HepG2 (cell line): ENCODE measurements at regions not wholly inside any gene's neighbourhood (a gene's known extent, or its start where the extent isn't known, plus 50 kb on each side); places are given as distances from the start of the nearest gene placed in this dataset.

Experiments used
- ATAC-seq: fragments of 200-7000 bp; cut with Tn5 transposase; 3 replicates; pipeline ENCODE4 v1.9.1; 2020; ENCODE audit warnings: mild to moderate bottlenecking, moderate library complexity
- BruUV-seq: library from RNA; stranded (reverse); fragments of 400-500 nt; replicated peaks from 2 replicates; lab custom pipeline; 2021; lab: Mats Ljungman, UMichigan
- CTCF ChIA-PET: fragments of 300-600 bp; formaldehyde crosslinking; extraction: SDS; loops from one replicate; lab custom pipeline; 2021; ENCODE audit warnings: low total read pairs, inconsistent platforms, low intra/inter-chr PET ratio; lab: Yijun Ruan, JAX
- POLR2A ChIA-PET: fragments of 350-600 bp; sonication (Branson Sonifier 250); formaldehyde crosslinking; loops from one replicate; lab custom pipeline; 2020; ENCODE audit warnings: antibody characterized with exemption, inconsistent platforms; lab: Yijun Ruan, JAX
- DNase-seq: peaks from one replicate; pipeline ENCODE4 v3.0.0-alpha.2; 2015; ENCODE audit warnings: low spot score
- FAIRE-seq: peaks from 3 replicates; lab custom pipeline; 2011; peaks lifted over from hg19 to GRCh38; lab: Jason Lieb, UNC
- H2AFZ ChIP-seq: one replicate; pipeline ENCODE4 v1.6.1; 2011; ENCODE audit warnings: low read length, inconsistent platforms
- H3K27ac ChIP-seq: fragments of 300-600 bp; 3 replicates; pipeline ENCODE4 v1.8.0; 2011; ENCODE audit warnings: mixed run types, mild to moderate bottlenecking, mixed read lengths, low read length, inconsistent platforms; ENCODE audit not compliant: insufficient read depth; ENCODE audit errors: extremely low read length
- H3K27me3 ChIP-seq, 2 experiments: fragments of 200-600 bp in 1 of 2; 2 replicates in 1 of 2; 3 replicates in 1 of 2; pipeline versions ENCODE4 v1.6.0 to v1.8.0; 2011; ENCODE audit warnings: low read length in 2 of 2, mild to moderate bottlenecking in 2 of 2, moderate library complexity in 2 of 2, inconsistent platforms in 1 of 2; ENCODE audit not compliant: insufficient read depth in 2 of 2, control insufficient read depth in 1 of 2
- H3K36me3 ChIP-seq, 2 experiments: fragments of 200-600 bp in 1 of 2; replicated peaks in 1 of 2; 2 replicates in 1 of 2; 3 replicates in 1 of 2; pipeline versions ENCODE4 v1.5.1 to v1.8.0; 2011; ENCODE audit warnings: low read length in 2 of 2, inconsistent platforms in 1 of 2; ENCODE audit not compliant: insufficient read depth in 2 of 2, control insufficient read depth in 1 of 2
- H3K4me1 ChIP-seq: 2 replicates; pipeline ENCODE4 v1.5.1; 2012; ENCODE audit warnings: low read length, inconsistent platforms; ENCODE audit not compliant: insufficient read depth
- H3K4me2 ChIP-seq: 2 replicates; pipeline ENCODE4 v1.6.0; 2011; ENCODE audit warnings: low read depth, low read length, inconsistent platforms
- H3K4me3 ChIP-seq, 3 experiments: fragments of 200-600 bp in 1 of 3; sonication (generic), shearing (Covaris generic) in 1 of 3; replicated peaks in 1 of 3; 2 replicates each; pipeline ENCODE4 v1.5.1; 2011 to 2016; ENCODE audit warnings: low read length in 3 of 3, inconsistent platforms in 2 of 3, low read depth in 2 of 3, mild to moderate bottlenecking in 2 of 3, control low read depth in 1 of 3, mixed read lengths in 1 of 3; ENCODE audit not compliant: insufficient read depth in 1 of 3
- H3K79me2 ChIP-seq: one replicate; pipeline ENCODE4 v1.6.1; 2011; ENCODE audit warnings: low read length, inconsistent platforms; ENCODE audit not compliant: insufficient read depth
- H3K9ac ChIP-seq: 2 replicates; pipeline ENCODE4 v1.6.0; 2011; ENCODE audit warnings: mild to moderate bottlenecking, low read depth, low read length, inconsistent platforms; ENCODE audit not compliant: insufficient read depth
- H3K9me3 ChIP-seq: 2 replicates; pipeline ENCODE4 v1.5.1; 2012; ENCODE audit warnings: mild to moderate bottlenecking, low read length
- H4K20me1 ChIP-seq: 2 replicates; pipeline ENCODE4 v1.6.0; 2011; ENCODE audit warnings: inconsistent platforms, mild to moderate bottlenecking, low read length, moderate library complexity; ENCODE audit not compliant: insufficient read depth
- ATAD3A ChIP-seq: sonication (generic); formaldehyde crosslinking; IDR thresholded peaks from 2 replicates; pipeline ENCODE4 v1.4.0; 2020; ENCODE audit warnings: missing genetic modification reagents
- HDAC1 ChIP-seq: sonication (generic); formaldehyde crosslinking; IDR thresholded peaks from 2 replicates; pipeline ENCODE4 v1.5.1; 2020; ENCODE audit warnings: mild to moderate bottlenecking, missing genetic modification reagents
- NPAS2 ChIP-seq: sonication (generic); formaldehyde crosslinking; IDR thresholded peaks from 2 replicates; pipeline ENCODE4 v1.8.0; 2022; ENCODE audit warnings: mild to moderate bottlenecking, missing genetic modification reagents, borderline replicate concordance
- POLR2A ChIP-seq, 2 experiments: IDR thresholded peaks; 2 replicates each; pipeline ENCODE4 v1.6.1; 2011; ENCODE audit warnings: low read depth in 2 of 2, low read length in 2 of 2, mild to moderate bottlenecking in 1 of 2, moderate library complexity in 1 of 2; ENCODE audit not compliant: insufficient read depth in 1 of 2
- SIX1 ChIP-seq: sonication (generic); formaldehyde crosslinking; IDR thresholded peaks from 2 replicates; pipeline ENCODE4 v1.4.0; 2020; ENCODE audit warnings: missing genetic modification reagents, borderline replicate concordance
- ZNF615 ChIP-seq: sonication (generic); formaldehyde crosslinking; IDR thresholded peaks from 2 replicates; pipeline ENCODE4 v1.5.0; 2020; ENCODE audit warnings: mild to moderate bottlenecking, missing genetic modification reagents, borderline replicate concordance
- WGBS: methylation state at CpG from one replicate; pipeline ENCODE4 v1.1.6; 2017; ENCODE audit warnings: low lambda C conversion rate; 5-methylcytosine and 5-hydroxymethylcytosine counted together
- in situ Hi-C: cut with HindIII; loops from 2 replicates; pipeline ENCODE4 v1.10.0; 2017; ENCODE audit warnings: low pct_unique_long_range_greater_than_20kb; ENCODE audit not compliant: extremely low pct_ligation_motif_present
- intact Hi-C: fragments of 100-400 bp; cut with micrococcal nuclease; formaldehyde crosslinking; loops from one replicate; pipeline ENCODE4 v1.10.0; 2022; ENCODE audit not compliant: unreplicated experiment
- TF ChIP-seq, protein P1 (sequence below): IDR thresholded peaks from 2 replicates; pipeline ENCODE4 v1.6.1; 2016; ENCODE audit warnings: low read depth, control low read depth
- TF ChIP-seq, protein P2 (sequence below): sonication (generic); formaldehyde crosslinking; conservative IDR thresholded peaks from 2 replicates; pipeline ENCODE4 v1.8.0; 2022; ENCODE audit warnings: mild to moderate bottlenecking, moderate library complexity, missing genetic modification reagents

DNA sequence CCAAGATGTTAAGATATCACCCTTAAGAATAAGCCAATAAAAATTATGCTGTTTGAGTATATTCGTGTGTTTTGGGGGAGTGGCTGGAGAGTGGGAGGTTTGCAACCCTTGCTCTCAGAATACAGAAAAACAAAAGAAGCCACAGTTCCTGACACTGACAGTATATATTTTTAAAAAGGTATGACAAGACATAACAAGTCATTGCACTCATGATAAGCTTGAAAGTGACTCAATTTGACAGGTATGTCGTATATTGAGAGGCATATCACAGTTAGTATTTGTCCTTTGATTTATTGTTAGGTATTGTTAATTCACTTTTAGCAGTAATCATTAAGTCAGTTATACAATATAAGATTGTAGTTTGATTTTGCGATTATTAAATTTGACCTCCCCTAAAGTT lies 73.1 kb upstream of the TSC22D2 start:
- FAIRE-seq (no peak), ATAC-seq (no peak), DNase-seq (no peak)
- Histone ChIP-seq H3K9ac (no peak overlapping the region), H3K4me1 (no peaks in the 10 kb centered on the region), H3K4me2 (no peak overlapping the region), H2AFZ (no peak overlapping the region), H3K9me3 (no peaks in the 10 kb centered on the region), H3K4me3 (no peak overlapping the region), H3K79me2 (no peaks in the 10 kb centered on the region), H3K36me3 (no peaks in the 10 kb centered on the region), H3K27ac (no peak overlapping the region), H3K27me3 (no peaks in the 10 kb centered on the region), H4K20me1 (no peaks in the 10 kb centered on the region)
- in situ Hi-C loops, result no loop called here
- intact Hi-C loops, result no loop called here
- 2% methylated on average over 3 of the region's 3 CpGs for WGBS
- POLR2A ChIA-PET, result no interaction called here
- CTCF ChIA-PET, result no interaction called here
- TF ChIP-seq, protein P1, sequence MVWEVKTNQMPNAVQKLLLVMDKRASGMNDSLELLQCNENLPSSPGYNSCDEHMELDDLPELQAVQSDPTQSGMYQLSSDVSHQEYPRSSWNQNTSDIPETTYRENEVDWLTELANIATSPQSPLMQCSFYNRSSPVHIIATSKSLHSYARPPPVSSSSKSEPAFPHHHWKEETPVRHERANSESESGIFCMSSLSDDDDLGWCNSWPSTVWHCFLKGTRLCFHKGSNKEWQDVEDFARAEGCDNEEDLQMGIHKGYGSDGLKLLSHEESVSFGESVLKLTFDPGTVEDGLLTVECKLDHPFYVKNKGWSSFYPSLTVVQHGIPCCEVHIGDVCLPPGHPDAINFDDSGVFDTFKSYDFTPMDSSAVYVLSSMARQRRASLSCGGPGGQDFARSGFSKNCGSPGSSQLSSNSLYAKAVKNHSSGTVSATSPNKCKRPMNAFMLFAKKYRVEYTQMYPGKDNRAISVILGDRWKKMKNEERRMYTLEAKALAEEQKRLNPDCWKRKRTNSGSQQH (CRISPR knock-in tag), result no peak
- TF ChIP-seq, protein P2, sequence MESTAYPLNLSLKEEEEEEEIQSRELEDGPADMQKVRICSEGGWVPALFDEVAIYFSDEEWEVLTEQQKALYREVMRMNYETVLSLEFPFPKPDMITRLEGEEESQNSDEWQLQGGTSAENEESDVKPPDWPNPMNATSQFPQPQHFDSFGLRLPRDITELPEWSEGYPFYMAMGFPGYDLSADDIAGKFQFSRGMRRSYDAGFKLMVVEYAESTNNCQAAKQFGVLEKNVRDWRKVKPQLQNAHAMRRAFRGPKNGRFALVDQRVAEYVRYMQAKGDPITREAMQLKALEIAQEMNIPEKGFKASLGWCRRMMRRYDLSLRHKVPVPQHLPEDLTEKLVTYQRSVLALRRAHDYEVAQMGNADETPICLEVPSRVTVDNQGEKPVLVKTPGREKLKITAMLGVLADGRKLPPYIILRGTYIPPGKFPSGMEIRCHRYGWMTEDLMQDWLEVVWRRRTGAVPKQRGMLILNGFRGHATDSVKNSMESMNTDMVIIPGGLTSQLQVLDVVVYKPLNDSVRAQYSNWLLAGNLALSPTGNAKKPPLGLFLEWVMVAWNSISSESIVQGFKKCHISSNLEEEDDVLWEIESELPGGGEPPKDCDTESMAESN (CRISPR knock-in tag), result no peak
- TF ChIP-seq HDAC1 (CRISPR knock-in tag) (no peak), SIX1 (CRISPR knock-in tag) (no peak), POLR2A (IDR thresholded peaks at IDR 0.05; ENCODE audit: insufficient read depth in 1 of 2, low read depth in 2 of 2, low read length in 2 of 2) (no peak), ZNF615 (CRISPR knock-in tag) (no peak), ATAD3A (CRISPR knock-in tag) (no peak), NPAS2 (CRISPR knock-in tag) (no peak)
- no TSS peak for BruUV-seq
